GM21528 (cell line): ENCODE measurements at regions not wholly inside any gene's neighbourhood (a gene's known extent, or its start where the extent isn't known, plus 50 kb on each side); places are given as distances from the start of the nearest gene placed in this dataset.

Experiments
- ATAC-seq: cut with Tn5 transposase; IDR thresholded peaks from one replicate; pipeline ENCODE4 v1.9.1; 2021; ENCODE audit warnings: mild to moderate bottlenecking, moderate library complexity; ENCODE audit not compliant: unreplicated experiment, low FRiP score

DNA sequence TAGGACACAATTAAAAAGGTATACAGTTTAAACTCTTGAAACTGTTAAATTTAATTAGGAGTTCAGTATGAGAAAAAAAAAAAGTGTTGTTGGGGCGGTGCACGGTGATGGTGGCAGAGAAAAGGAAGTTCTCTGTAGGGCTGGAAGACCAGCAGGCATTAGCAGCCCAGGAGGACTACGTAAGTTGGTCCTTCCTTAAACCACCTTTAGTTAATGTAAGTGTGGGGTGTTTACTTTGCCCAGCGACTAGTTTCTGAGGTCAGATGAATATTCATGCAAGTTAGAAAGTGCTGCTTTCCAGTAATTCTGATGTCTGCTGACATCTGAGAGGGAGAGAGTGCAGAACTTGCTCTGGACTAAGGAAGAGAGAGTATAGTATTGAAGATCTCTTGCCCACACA, 54.9 kb downstream of the NKX2-1 start:
- no peak for ATAC-seq

- no peak for ATAC-seq
These were observed 57.1 kb downstream of the NKX2-1 start for GRCh38 chr14:36462890-36463289.

DNA sequence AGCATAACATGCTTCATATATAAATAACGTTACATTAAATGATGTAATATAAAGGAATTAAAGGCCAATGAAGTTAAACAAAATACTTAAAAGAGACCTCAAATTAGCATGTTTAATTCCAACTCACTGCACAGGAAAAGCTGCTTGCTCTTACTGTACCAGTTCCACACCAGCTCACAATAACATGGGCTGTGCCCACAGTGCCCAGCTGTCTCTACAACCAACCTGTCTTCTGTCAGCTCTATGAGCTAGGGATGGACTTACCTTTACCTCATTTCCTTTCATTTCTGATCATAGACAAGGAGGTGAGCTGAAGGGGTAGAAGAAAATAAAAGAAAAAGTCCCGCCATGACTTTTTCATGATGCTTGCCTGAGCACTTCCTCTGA, 64.8 kb downstream of the NKX2-1 start:
- no peak for ATAC-seq

- no peak for ATAC-seq
These were observed 65.3 kb downstream of the NKX2-1 start for GRCh38 chr14:36454599-36455240.

DNA sequence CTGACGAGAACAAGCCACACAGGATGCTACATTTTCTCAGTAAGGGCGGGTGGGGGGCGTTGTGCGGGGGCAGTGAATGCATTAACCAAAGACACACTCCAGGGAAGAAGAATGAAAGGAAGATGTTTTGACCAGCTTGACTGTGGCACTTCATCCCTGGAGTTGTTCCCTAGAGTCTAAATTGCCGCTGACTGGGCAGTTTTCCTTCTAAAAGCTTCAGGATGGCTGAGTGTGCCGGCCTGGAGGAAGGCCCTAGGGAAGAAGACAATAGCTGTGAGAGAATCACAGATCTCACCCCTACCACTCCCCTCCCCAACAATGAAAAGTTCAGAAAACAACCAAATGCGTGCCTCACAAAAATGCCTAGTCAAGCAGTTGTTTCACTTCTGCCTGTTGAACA, 67.2 kb downstream of the NKX2-1 start:
- ATAC-seq: no peak

DNA sequence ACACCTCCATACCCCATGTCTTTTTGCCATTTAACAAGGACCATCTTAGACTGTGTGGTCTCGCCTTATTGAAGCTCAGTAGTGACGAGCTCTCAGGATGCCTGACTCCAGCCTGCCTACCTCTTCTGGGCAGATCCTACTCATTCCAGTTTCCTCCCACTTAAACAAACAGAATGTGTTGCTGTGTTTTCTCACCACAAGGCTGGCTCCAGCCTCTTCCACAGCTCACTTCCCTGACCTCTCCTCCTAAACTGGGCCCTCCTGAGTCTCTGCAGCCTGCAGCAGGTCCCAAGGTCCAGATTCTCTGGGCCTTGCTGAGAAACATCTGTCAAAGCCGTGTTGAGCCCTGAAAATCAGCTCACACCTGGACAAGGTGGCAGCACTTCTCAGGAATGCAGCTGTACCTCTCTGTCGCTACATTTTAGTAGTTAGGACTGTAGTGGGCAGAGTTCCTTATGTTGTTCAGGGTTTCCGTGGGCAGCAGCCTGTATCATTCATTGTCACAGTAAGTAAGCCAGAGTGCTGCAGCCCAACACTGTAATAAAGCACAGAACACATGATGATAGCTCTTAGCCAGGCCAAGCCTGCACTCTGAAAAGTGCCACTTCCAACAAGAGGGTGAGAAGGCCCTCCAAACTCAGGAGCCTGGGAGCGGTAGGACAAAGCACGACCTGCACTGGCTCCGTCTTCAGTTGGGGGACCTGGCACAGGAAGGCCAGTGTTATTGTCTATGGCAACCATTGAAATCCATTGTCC, 68.5 kb downstream of the NKX2-1 start:
- no peak for ATAC-seq

GRCh38 chr14:36450550-36450949, 69.5 kb downstream of the NKX2-1 start:
- no peak for ATAC-seq

GRCh38 chr14:36449903-36450302, 70.1 kb downstream of the NKX2-1 start:
- ATAC-seq: no peak

DNA sequence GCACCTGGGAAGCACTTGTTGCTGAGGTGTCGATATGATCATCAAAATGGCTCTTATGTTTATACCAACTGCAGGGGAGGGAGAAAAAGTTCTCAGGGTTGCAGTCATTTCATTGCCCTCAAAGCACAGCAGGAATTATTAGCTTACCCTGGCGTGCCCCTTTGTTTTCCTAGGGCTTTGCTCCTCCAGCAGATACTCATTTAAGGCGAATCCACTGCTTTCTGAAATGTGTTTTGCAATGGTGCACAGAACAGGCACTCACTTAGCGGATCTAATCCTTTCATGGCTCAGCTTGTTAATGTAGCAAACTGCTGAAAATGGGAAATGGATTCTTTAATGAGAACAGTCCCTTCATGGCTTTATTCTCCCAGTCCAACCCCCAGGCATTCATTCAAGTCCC, 76.7 kb downstream of the NKX2-1 start:
- no peak for ATAC-seq

GRCh38 chr14:36442824-36443241, 77.2 kb downstream of the NKX2-1 start:
- no peak for ATAC-seq

DNA sequence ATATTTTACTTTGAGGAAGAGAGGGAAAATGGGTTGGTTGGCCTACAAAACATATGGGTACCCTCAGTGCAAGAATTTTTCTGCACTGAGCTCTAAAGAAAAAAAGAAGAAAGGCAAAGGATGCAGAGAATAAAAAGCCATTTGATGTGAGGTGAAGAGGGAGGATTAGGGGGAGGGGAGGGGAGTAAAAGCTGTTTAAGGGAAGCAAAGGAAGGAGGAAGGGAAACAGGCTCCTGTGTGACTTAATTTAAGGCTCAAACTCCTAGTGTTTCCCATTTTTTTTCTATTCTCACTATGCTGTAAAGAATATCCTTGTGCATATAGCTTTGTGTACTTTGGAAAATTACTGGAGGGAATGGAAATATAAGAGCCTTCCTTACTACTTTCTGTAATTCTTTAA, 78.7 kb downstream of the NKX2-1 start:
- no peak for ATAC-seq

- ATAC-seq: no peak
These were observed 80.3 kb downstream of the NKX2-1 start for GRCh38 chr14:36439766-36440165.

GRCh38 chr14:36438883-36439282, 81.1 kb downstream of the NKX2-1 start:
- no peak for ATAC-seq

DNA sequence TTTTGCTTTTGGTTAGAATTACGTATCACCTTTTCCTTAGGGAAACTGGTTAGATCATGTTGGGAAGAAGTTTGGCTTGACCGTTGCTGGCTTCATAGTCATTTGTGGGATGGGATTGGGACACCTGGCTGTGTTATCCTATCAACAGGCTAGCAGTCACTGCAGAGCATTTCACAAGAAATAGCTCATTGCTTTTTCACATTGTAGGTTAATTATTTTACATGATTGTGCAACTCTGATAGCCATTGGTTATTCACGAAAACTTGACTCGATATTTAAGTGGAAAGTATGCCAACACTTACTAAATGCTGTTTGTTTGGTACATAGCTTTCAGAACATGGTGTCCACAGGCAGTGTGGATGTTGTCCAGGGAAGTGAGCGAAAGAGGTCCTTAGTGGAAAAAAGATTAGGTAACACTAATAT, 89.4 kb downstream of the NKX2-1 start:
- ATAC-seq: no peak

DNA sequence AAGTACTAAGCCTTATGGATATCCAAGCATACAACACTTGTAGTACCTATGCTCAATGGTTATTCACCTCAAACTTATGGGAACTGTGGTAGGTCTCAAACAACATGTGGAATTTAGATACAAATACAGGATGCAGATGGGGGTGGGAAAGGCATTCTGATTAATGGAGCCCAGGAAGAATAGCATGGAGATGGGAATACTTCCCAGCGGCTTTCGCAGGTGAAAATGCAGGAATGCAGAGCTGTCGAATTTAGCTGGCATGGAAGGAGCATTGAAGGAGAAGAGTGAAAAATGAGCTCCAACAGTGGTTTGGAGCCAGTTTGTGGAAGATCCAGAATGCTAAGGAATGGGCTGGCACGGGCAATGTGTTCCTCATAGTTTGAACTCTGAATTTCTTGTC, 89.9 kb downstream of the NKX2-1 start:
- no peak for ATAC-seq

DNA sequence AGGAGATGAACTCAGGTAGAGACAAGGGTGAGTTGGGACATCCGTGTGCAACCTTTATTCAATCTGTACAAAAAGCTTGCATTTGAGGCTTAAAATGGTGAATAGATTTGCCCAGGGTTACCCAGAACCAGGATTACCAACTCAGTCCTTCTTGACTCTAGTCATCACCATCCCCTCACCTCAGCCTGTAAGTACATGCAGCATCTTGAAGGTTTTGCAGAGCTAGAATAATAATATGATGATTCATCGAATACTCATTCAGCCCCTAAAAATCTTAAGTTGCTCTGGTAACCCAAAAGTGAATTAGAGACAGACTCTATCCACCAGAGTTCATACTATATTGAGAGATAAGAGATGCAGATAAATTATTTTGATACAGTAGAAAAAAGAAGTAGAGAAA, 90.3 kb downstream of the NKX2-1 start:
- ATAC-seq: no peak

GRCh38 chr14:36428350-36428749, 91.7 kb downstream of the NKX2-1 start:
- no peak for ATAC-seq

- ATAC-seq: no peak
These were observed 93.2 kb downstream of the NKX2-1 start for GRCh38 chr14:36426836-36427235.

DNA sequence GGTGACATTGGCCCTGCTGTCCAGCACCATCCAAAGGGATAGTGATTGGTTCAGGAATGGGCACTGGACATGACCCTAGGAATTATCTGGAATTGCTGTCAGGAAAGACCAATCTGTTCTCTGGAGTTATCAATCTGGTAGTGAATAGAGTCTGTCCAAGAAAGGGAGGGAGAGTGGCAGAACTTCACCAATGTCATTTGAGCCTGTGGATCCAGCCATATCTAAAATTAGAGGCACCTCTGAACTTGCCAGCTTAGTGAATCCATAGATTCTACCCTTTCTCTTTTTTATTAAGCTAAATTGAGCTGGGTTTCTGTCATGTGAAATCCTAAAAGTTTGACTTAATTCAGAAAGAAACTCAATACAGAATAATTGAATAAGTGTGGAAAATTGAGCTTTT, 93.9 kb downstream of the NKX2-1 start:
- ATAC-seq: no peak

DNA sequence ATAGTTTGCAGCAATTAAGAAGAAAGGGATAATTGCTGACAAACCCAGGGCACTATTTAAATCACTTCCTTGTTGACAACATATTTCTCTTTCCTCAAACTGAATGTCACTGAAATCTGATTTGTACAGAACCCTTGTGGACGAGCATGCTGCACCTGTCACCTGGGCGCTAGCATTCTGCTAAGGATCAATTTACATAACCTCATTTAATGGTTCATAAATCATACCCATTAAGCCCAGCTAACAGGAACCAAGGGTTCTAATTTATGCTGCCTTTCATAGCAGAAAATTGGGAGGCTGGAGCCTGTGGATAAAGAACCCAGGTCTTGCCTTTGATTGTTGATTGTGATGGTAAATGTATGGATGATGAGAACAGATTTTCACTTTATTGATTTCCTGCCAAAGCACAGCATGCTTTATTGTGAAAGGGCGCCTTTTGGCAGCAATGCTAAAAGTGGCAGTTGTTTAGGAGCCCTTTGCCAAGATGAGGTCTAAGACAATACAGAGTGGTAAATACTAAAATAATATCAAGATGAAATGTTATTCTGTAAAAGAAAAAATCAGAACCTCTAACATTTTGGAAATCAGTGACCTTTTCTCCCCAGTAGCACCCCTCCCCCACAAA, 95.4 kb downstream of the NKX2-1 start:
- ATAC-seq: no peak

DNA sequence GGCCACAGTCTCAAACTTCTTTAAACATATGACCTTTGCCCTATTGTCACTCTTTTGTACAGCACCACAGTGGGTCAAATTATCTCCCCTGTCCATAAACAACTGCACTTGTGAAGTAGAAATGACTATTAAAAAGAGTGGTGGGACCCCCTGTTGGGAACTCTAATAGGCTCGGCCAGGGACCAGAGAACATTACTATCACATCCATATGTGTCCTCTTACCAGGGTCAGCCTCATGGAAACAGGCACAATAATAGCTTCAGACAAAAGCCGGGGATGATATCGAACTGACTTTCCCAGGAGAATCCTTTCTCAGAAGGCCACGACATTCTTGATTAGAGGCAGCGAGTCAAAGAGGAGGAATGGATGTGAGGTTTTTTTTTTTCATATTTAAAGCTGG, 96.6 kb downstream of the NKX2-1 start:
- ATAC-seq: no peak

DNA sequence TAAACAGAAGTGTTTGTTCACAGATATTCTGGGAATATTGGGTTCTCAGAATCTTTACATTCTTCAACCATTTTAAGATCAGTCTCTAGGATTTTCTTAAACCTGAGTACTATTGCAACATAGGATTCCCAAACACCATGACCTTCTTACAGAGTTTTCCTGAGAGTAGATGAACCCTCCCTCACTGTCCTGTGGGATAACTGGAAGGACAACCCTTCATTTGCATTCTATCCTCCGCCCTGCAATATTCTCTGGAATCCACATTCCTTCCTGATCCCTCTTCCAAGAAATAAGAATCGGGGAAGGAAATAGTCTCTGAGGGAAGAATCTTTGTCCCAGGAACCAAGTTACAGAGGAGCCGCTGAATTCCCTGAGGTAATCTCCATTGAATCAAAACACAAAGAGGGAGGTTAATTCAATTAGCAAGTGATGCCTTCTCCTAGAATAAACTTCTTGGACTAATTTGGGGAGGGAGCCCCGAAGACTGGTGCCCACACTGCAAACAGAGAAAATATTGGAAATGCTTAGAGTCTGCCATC, 99.8 kb upstream of the MBIP start:
- ATAC-seq: no peak
